GM18502 (cell line): ENCODE measurements at regions not wholly inside any gene's neighbourhood (a gene's known extent, or its start where the extent isn't known, plus 50 kb on each side); places are given as distances from the start of the nearest gene placed in this dataset.
"Not testable (repeated sequence)": the region's sequence is repeated elsewhere in the genome, so short reads cannot be mapped to it uniquely, and the experiment has no call there.

Source experiments
- ATAC-seq: cut with Tn5 transposase; IDR thresholded peaks from one replicate; pipeline ENCODE4 v1.9.1; 2021; ENCODE audit warnings: mild to moderate bottlenecking; ENCODE audit not compliant: unreplicated experiment, poor library complexity

- ATAC-seq = no peak
Measured at GRCh38 chr13:88754141-88754540, 1083.0 kb downstream of the SLITRK5 start.

GRCh38 chr13:88761145-88761544 is 1090.0 kb downstream of the SLITRK5 start:
- ATAC-seq = no peak

- ATAC-seq = no peak
Measured at GRCh38 chr13:88764103-88764502, 1092.9 kb downstream of the SLITRK5 start.

GRCh38 chr13:88800505-88800904 is 1129.3 kb downstream of the SLITRK5 start:
- no peak for ATAC-seq

GRCh38 chr13:88801361-88801760 is 1130.2 kb downstream of the SLITRK5 start:
- ATAC-seq = no peak

- ATAC-seq = no peak
Measured at GRCh38 chr13:88802886-88803285, 1131.7 kb downstream of the SLITRK5 start.

- ATAC-seq = no peak
Measured at GRCh38 chr13:88806438-88806837, 1135.3 kb downstream of the SLITRK5 start.

GRCh38 chr13:88817560-88817959 is 1146.4 kb downstream of the SLITRK5 start:
- ATAC-seq = no peak

GRCh38 chr13:88823114-88823513 is 1151.9 kb downstream of the SLITRK5 start:
- no peak for ATAC-seq

- ATAC-seq = no peak
Measured at GRCh38 chr13:88824218-88824617, 1153.0 kb downstream of the SLITRK5 start.

GRCh38 chr13:88840085-88840484 is 1168.9 kb downstream of the SLITRK5 start:
- no peak for ATAC-seq

GRCh38 chr13:88852293-88852692 is 1181.1 kb downstream of the SLITRK5 start:
- ATAC-seq = not testable (repeated sequence)

GRCh38 chr13:88857256-88857655 is 1186.1 kb downstream of the SLITRK5 start:
- ATAC-seq = no peak

GRCh38 chr13:88862095-88862620 is 1191.0 kb downstream of the SLITRK5 start:
- ATAC-seq = no peak

- no peak for ATAC-seq
Measured at GRCh38 chr13:88863116-88863515, 1191.9 kb downstream of the SLITRK5 start.

- ATAC-seq = no peak
Measured at GRCh38 chr13:88866195-88866594, 1195.0 kb downstream of the SLITRK5 start.

- ATAC-seq = no peak
Measured at GRCh38 chr13:88883741-88884140, 1212.6 kb downstream of the SLITRK5 start.

GRCh38 chr13:88887045-88887662 is 1216.0 kb downstream of the SLITRK5 start:
- no peak for ATAC-seq

GRCh38 chr13:88895261-88895941 is 1224.2 kb downstream of the SLITRK5 start:
- ATAC-seq = no peak

GRCh38 chr13:88896466-88896865 is 1225.3 kb downstream of the SLITRK5 start:
- no peak for ATAC-seq

- ATAC-seq = no peak
Measured at GRCh38 chr13:88908961-88909441, 1237.8 kb downstream of the SLITRK5 start.
